NCI-H2196 (cell line): ENCODE measurements at regions not wholly inside any gene's neighbourhood (a gene's known extent, or its start where the extent isn't known, plus 50 kb on each side); places are given as distances from the start of the nearest gene placed in this dataset.
A peak's percentile ranks its signal among the peaks of the same experiment; 100 is the strongest.

ENCODE experiments used
- DNase-seq: peaks from one replicate; lab custom pipeline; 2025; ENCODE audit not compliant: unreplicated experiment; lab: John Stamatoyannopoulos, UW

- DNase-seq = no peak
These were observed 294.5 kb upstream of the NRIP1 start for GRCh38 chr21:15359251-15359650.

GRCh38 chr21:15362458-15362857, 297.7 kb upstream of the NRIP1 start:
- no peak for DNase-seq

- DNase-seq = no peak
These were observed 299.1 kb upstream of the NRIP1 start for GRCh38 chr21:15363921-15364320.

GRCh38 chr21:15365751-15366392, 301.1 kb upstream of the NRIP1 start:
- DNase-seq = no peak

GRCh38 chr21:15366555-15366954, 301.8 kb upstream of the NRIP1 start:
- no peak for DNase-seq

- DNase-seq = no peak
These were observed 302.3 kb upstream of the NRIP1 start for GRCh38 chr21:15367061-15367626.

GRCh38 chr21:15370462-15370975, 305.7 kb upstream of the NRIP1 start:
- DNase-seq = no peak

GRCh38 chr21:15373941-15374340, 309.1 kb upstream of the NRIP1 start:
- DNase-seq = no peak

GRCh38 chr21:15379776-15380175, 315.0 kb upstream of the NRIP1 start:
- peak; percentile 11 for DNase-seq

- no peak for DNase-seq
These were observed 318.8 kb upstream of the NRIP1 start for GRCh38 chr21:15383588-15383987.

GRCh38 chr21:15390049-15390448, 325.2 kb upstream of the NRIP1 start:
- DNase-seq = no peak

GRCh38 chr21:15397258-15397657, 332.5 kb upstream of the NRIP1 start:
- peak; percentile 19 for DNase-seq

- DNase-seq = no peak
These were observed 328.9 kb upstream of the USP25 start for GRCh38 chr21:15400905-15401304.

- no peak for DNase-seq
These were observed 328.5 kb upstream of the USP25 start for GRCh38 chr21:15401331-15401730.

- no peak for DNase-seq
These were observed 324.6 kb upstream of the USP25 start for GRCh38 chr21:15405214-15405613.

GRCh38 chr21:15406791-15407190, 323.0 kb upstream of the USP25 start:
- no peak for DNase-seq

GRCh38 chr21:15407585-15407984, 322.2 kb upstream of the USP25 start:
- no peak for DNase-seq

GRCh38 chr21:15408089-15408488, 321.7 kb upstream of the USP25 start:
- no peak for DNase-seq

- DNase-seq = no peak
These were observed 320.8 kb upstream of the USP25 start for GRCh38 chr21:15409031-15409430.

GRCh38 chr21:15410853-15411252, 318.9 kb upstream of the USP25 start:
- no peak for DNase-seq

- DNase-seq = no peak
These were observed 315.7 kb upstream of the USP25 start for GRCh38 chr21:15414057-15414456.

GRCh38 chr21:15415541-15416261, 314.1 kb upstream of the USP25 start:
- DNase-seq = no peak
